K562 (cell line): ENCODE measurements at regions not wholly inside any gene's neighbourhood (a gene's known extent, or its start where the extent isn't known, plus 50 kb on each side); places are given as distances from the start of the nearest gene placed in this dataset.

ENCODE experiments used
- ATAC-seq: fragments of 200-7000 bp; cut with Tn5 transposase; 3 replicates; pipeline ENCODE4 v1.9.1; 2020; ENCODE audit warnings: moderate library complexity
- BruUV-seq: library from RNA; stranded (reverse); fragments of 400-500 nt; replicated peaks from 2 replicates; lab custom pipeline; 2021; lab: Mats Ljungman, UMichigan
- CTCF ChIA-PET: fragments of 300-600 bp; formaldehyde crosslinking; extraction: SDS; loops from one replicate; lab custom pipeline; 2021; ENCODE audit warnings: low intra/inter-chr PET ratio; lab: Yijun Ruan, JAX
- POLR2A ChIA-PET: fragments of 300-600, 350-650 bp; sonication (Branson Sonifier 250); formaldehyde crosslinking; extraction: SDS; loops from one replicate; lab custom pipeline; 2021; ENCODE audit warnings: antibody characterized with exemption, inconsistent platforms; lab: Yijun Ruan, JAX
- DNase-seq, 4 experiments: peaks; one replicate each; pipeline versions ENCODE4 v3.0.0 to v3.0.0-alpha.2; 2011 to 2018; ENCODE audit warnings: low spot score in 3 of 4, mixed read lengths in 3 of 4; ENCODE audit errors: extremely low read depth in 1 of 4
- FAIRE-seq: peaks from 2 replicates; lab custom pipeline; 2011; peaks lifted over from hg19 to GRCh38; lab: Jason Lieb, UNC
- H2AFZ ChIP-seq: 2 replicates; pipeline ENCODE4 v1.6.0; 2011; ENCODE audit warnings: low read depth, low read length, control low read depth, inconsistent platforms
- H3K27ac ChIP-seq: fragments of 200-600 bp; 3 replicates; pipeline ENCODE4 v1.8.0; 2011; ENCODE audit warnings: low read depth, mild to moderate bottlenecking, control low read depth, inconsistent platforms, low read length, moderate library complexity, mixed read lengths; ENCODE audit errors: extremely low read depth
- H3K27me3 ChIP-seq, 2 experiments: fragments of 300-600 bp in 1 of 2; 2 replicates in 1 of 2; 3 replicates in 1 of 2; pipeline versions ENCODE4 v1.6.0 to v1.8.0; 2011; ENCODE audit warnings: inconsistent platforms in 2 of 2, low read length in 2 of 2, mild to moderate bottlenecking in 1 of 2, mixed read lengths in 1 of 2, moderate library complexity in 1 of 2; ENCODE audit not compliant: control insufficient read depth in 2 of 2, insufficient read depth in 2 of 2
- H3K36me3 ChIP-seq: fragments of 300-600 bp; 3 replicates; pipeline ENCODE4 v1.8.0; 2011; ENCODE audit warnings: mild to moderate bottlenecking, low read length, inconsistent platforms; ENCODE audit not compliant: control insufficient read depth, insufficient read depth
- H3K4me1 ChIP-seq, 2 experiments: fragments of 200-600 bp in 1 of 2; replicated peaks in 1 of 2; 2 replicates in 1 of 2; 3 replicates in 1 of 2; pipeline versions ENCODE4 v1.5.1 to v1.8.0; 2011; ENCODE audit warnings: inconsistent platforms in 2 of 2, low read length in 2 of 2, mild to moderate bottlenecking in 1 of 2, mixed read lengths in 1 of 2, moderate library complexity in 1 of 2; ENCODE audit not compliant: control insufficient read depth in 2 of 2, insufficient read depth in 2 of 2
- H3K4me2 ChIP-seq: 2 replicates; pipeline ENCODE4 v1.6.1; 2011; ENCODE audit warnings: low read length, control low read depth, inconsistent platforms, mixed read lengths; ENCODE audit not compliant: insufficient read depth
- H3K4me3 ChIP-seq: fragments of 200-600 bp; sonication (generic), shearing (Covaris generic); 2 replicates; pipeline ENCODE4 v1.5.1; 2016; ENCODE audit warnings: control low read depth, inconsistent platforms
- H3K79me2 ChIP-seq: fragments of 200-600 bp; 3 replicates; pipeline ENCODE4 v1.8.0; 2011; ENCODE audit warnings: low read length, inconsistent platforms; ENCODE audit not compliant: control insufficient read depth, insufficient read depth
- H3K9ac ChIP-seq, 2 experiments: 2 replicates each; pipeline versions ENCODE4 v1.6.0 to v1.6.1; 2011; ENCODE audit warnings: low read depth in 2 of 2, low read length in 2 of 2, control low read depth in 1 of 2, inconsistent platforms in 1 of 2, mild to moderate bottlenecking in 1 of 2, mixed read lengths in 1 of 2; ENCODE audit not compliant: insufficient read depth in 1 of 2
- H3K9me1 ChIP-seq: one replicate; pipeline ENCODE4 v1.6.0; 2011; ENCODE audit warnings: inconsistent platforms, mild to moderate bottlenecking, low read length, moderate library complexity; ENCODE audit not compliant: control insufficient read depth, insufficient read depth
- H3K9me3 ChIP-seq: replicated peaks from 2 replicates; pipeline ENCODE4 v1.5.1; 2011; ENCODE audit warnings: low read depth, low read length, inconsistent platforms; ENCODE audit not compliant: control insufficient read depth, insufficient read depth
- H4K20me1 ChIP-seq: replicated peaks from 2 replicates; pipeline ENCODE4 v1.6.1; 2011; ENCODE audit warnings: low read length, inconsistent platforms, mixed read lengths; ENCODE audit not compliant: control insufficient read depth, insufficient read depth
- ARID3B ChIP-seq: fragments of 250-450 bp; sonication (Bioruptor Pico); IDR thresholded peaks from 2 replicates; pipeline ENCODE4 v1.4.0; 2020; ENCODE audit warnings: borderline replicate concordance
- ATF6 ChIP-seq: sonication (generic); formaldehyde crosslinking; IDR thresholded peaks from 2 replicates; pipeline ENCODE4 v1.4.0; 2020; ENCODE audit warnings: mild to moderate bottlenecking, missing genetic modification reagents
- CBX3 ChIP-seq, 2 experiments: IDR thresholded peaks; 1 replicate in 1 of 2; 2 replicates in 1 of 2; pipeline ENCODE4 v1.6.1; 2012; ENCODE audit warnings: inconsistent platforms in 2 of 2, low read length in 2 of 2, borderline replicate concordance in 1 of 2, control low read depth in 1 of 2
- CXXC5 ChIP-seq: fragments of 250-450 bp; sonication (Bioruptor Pico); IDR thresholded peaks from 2 replicates; pipeline ENCODE4 v1.8.0; 2022; ENCODE audit warnings: inconsistent platforms, mild to moderate bottlenecking, moderate library complexity
- HCFC1 ChIP-seq: IDR thresholded peaks from 2 replicates; pipeline ENCODE4 v1.6.1; 2012; ENCODE audit warnings: low read depth, low read length, improper control_type of control experiment
- HNRNPLL ChIP-seq: fragments of 200-400 bp; formaldehyde crosslinking; IDR thresholded peaks from 2 replicates; pipeline ENCODE4 v1.6.1; 2017; ENCODE audit warnings: low read length, low read depth, mild to moderate bottlenecking; ENCODE audit not compliant: poor library complexity, severe bottlenecking
- MXD1 ChIP-seq: fragments of 250-450 bp; sonication (Bioruptor Pico); IDR thresholded peaks from 2 replicates; pipeline ENCODE4 v1.8.0; 2021; ENCODE audit warnings: borderline replicate concordance, mild to moderate bottlenecking, moderate library complexity; ENCODE audit not compliant: poor library complexity, severe bottlenecking
- POLR2AphosphoS5 ChIP-seq: IDR thresholded peaks from 2 replicates; pipeline ENCODE4 v1.6.1; 2011; ENCODE audit warnings: mild to moderate bottlenecking, low read depth, low read length, moderate library complexity; ENCODE audit not compliant: control insufficient read depth, insufficient read depth
- ZNF696 ChIP-seq: fragments of 250-450 bp; sonication (Bioruptor Pico); conservative IDR thresholded peaks from 2 replicates; pipeline ENCODE4 v1.4.0; 2020; ENCODE audit warnings: mild to moderate bottlenecking, moderate library complexity
- WGBS: fragments of 100-300 bp; shearing (Covaris generic); methylation state at CpG from one replicate; pipeline ENCODE4 v1.1.6; 2016; ENCODE audit warnings: low coverage, mixed read lengths; ENCODE audit not compliant: insufficient coverage; ENCODE audit errors: missing lambda C conversion rate; 5-methylcytosine and 5-hydroxymethylcytosine counted together
- in situ Hi-C: fragments of 300-500 bp; cut with MboI; formaldehyde crosslinking; loops from 4 replicates; pipeline ENCODE4 v1.15.0; 2018; ENCODE audit warnings: inconsistent platforms, mixed read lengths
- intact Hi-C: fragments of 100-400 bp; cut with micrococcal nuclease; formaldehyde crosslinking; loops from 2 replicates; pipeline ENCODE4 v1.14.2; 2022

- no peak for TF ChIP-seq MXD1 (CRISPR knock-in tag)
- no peak for TF ChIP-seq ZNF696 (CRISPR knock-in tag)
- no peak for TF ChIP-seq POLR2AphosphoS5
- TF ChIP-seq CBX3 (IDR thresholded peaks at IDR 0.05; ENCODE audit: borderline replicate concordance in 1 of 2, low read length in 2 of 2): no peak
- TF ChIP-seq ARID3B (CRISPR knock-in tag): no peak
- no peak for TF ChIP-seq CXXC5 (CRISPR knock-in tag)
- no peak for TF ChIP-seq HCFC1
- TF ChIP-seq HNRNPLL: no peak
These were observed 425.3 kb downstream of the EPM2A start (continued) for GRCh38 chr6:145309842-145310535.

- intact Hi-C loops: no loop called here
- ATAC-seq: no peak
- Histone ChIP-seq H3K36me3 (no peaks in the 10 kb centered on the region), H2AFZ (no peak overlapping the region), H3K4me1 (no peaks in the 10 kb centered on the region), H3K27me3 (no peaks in the 10 kb centered on the region), H3K79me2 (no peaks in the 10 kb centered on the region), H3K9ac (no peak overlapping the region), H3K4me3 (no peak overlapping the region)
- in situ Hi-C loops: no loop called here
- 4% methylated on average over 7 of the region's 7 CpGs for WGBS
- POLR2A ChIA-PET: no interaction called here
- TF ChIP-seq ATF6 (CRISPR knock-in tag): no peak
- TF ChIP-seq, all 486 proteins: peak for 0
- no peak for DNase-seq
- Histone ChIP-seq H3K9me1 (no peaks in the 10 kb centered on the region), H3K9me3 (peaks cover 2% of the 10 kb centered on the region; the same call in 1 of the 2 replicates), H4K20me1 (no peaks in the 10 kb centered on the region), H3K27ac (no peak overlapping the region), H3K4me2 (no peak overlapping the region)
- CTCF ChIA-PET: no interaction called here
- no peak for FAIRE-seq
- BruUV-seq: no TSS peak
These were observed 422.8 kb downstream of the EPM2A start for GRCh38 chr6:145312481-145312880.
